Neural progenitor cell (in vitro differentiated cells): ENCODE measurements at regions not wholly inside any gene's neighbourhood (a gene's known extent, or its start where the extent isn't known, plus 50 kb on each side); places are given as distances from the start of the nearest gene placed in this dataset.
"Not testable (repeated sequence)": the region's sequence is repeated elsewhere in the genome, so short reads cannot be mapped to it uniquely, and the experiment has no call there.

Experiments
- CTCF ChIP-seq: fragments of 200-600 bp; sonication (generic); IDR thresholded peaks from 2 replicates; pipeline ENCODE4 v1.5.1; 2017; ENCODE audit warnings: antibody characterized with exemption, mild to moderate bottlenecking
- EZH2 ChIP-seq: fragments of 200-600 bp; sonication (generic); IDR thresholded peaks from 2 replicates; pipeline ENCODE4 v1.6.1; 2017; ENCODE audit warnings: antibody characterized with exemption, mild to moderate bottlenecking, moderate library complexity
- EZH2phosphoT487 ChIP-seq: fragments of 200-600 bp; sonication (generic); IDR thresholded peaks from 2 replicates; pipeline ENCODE4 v1.6.1; 2017; ENCODE audit warnings: antibody characterized with exemption

GRCh38 chrX:121574384-121574783, 527.0 kb downstream of the GLUD2 start:
- TF ChIP-seq CTCF, EZH2, EZH2phosphoT487: not testable (repeated sequence)
